ENCODE measurements at regions not wholly inside any gene's neighbourhood (a gene's known extent, or its start where the extent isn't known, plus 50 kb on each side); places are given as distances from the start of the nearest gene placed in this dataset.

DNA sequence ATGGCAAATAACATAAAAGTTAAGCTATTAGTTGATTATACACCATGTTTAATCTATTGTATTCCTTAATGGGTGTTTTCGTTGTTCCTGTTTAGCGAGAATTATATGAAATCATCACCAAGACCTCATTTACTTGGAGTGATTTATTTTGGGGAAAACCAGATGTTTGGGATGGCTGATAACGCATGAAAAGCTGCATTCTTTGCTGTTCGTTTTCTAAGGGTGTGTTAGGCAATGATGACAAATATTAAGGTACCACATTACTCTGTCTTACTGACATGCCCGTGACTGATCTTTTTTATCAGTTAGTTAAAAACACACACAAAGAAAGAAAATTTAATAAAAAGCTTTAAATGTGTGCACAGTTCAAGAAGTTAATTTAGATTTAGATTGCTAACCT lies 176.4 kb downstream of the ZFP64 start:
- TF ChIP-seq CTCF (conservative IDR thresholded peaks at IDR 0.05 in 1 of 2, IDR thresholded peaks at IDR 0.05 in 1 of 2; ENCODE audit: extremely low read depth in 1 of 2, insufficient read depth in 1 of 2, low read depth in 1 of 2, low read length in 2 of 2) (no peak), EZH2 (IDR thresholded peaks at IDR 0.05; ENCODE audit: borderline replicate concordance, low read length) (no peak)

Data from mammary epithelial cell (primary cell).